Stimulated activated CD8-positive, alpha-beta memory T cell treated with anti-CD3 and anti-CD28 coated beads, Interleukin-7, amount 100 ng/mL, for 1 hour (primary cell): ENCODE measurements at regions not wholly inside any gene's neighbourhood (a gene's known extent, or its start where the extent isn't known, plus 50 kb on each side); places are given as distances from the start of the nearest gene placed in this dataset.
"Not testable (repeated sequence)": the region's sequence is repeated elsewhere in the genome, so short reads cannot be mapped to it uniquely, and the experiment has no call there.

Experiments
- DNase-seq, 2 donors: peaks; one replicate each; pipeline ENCODE4 v3.0.0-alpha.2; 2020; ENCODE audit warnings: low read depth in 2 of 2

GRCh38 chr2:2484301-2484700 lies 153.2 kb upstream of the MYT1L start:
- no peak for DNase-seq

- DNase-seq = no peak
Observed at GRCh38 chr2:2482851-2483250, 151.8 kb upstream of the MYT1L start.

GRCh38 chr2:2472881-2473280 lies 141.8 kb upstream of the MYT1L start:
- no peak for DNase-seq

GRCh38 chr2:2472044-2472443 lies 141.0 kb upstream of the MYT1L start:
- no peak for DNase-seq

GRCh38 chr2:2466534-2466933 lies 135.5 kb upstream of the MYT1L start:
- no peak for DNase-seq

- no peak for DNase-seq
Observed at GRCh38 chr2:2464643-2465042, 133.6 kb upstream of the MYT1L start.

GRCh38 chr2:2464094-2464493 lies 133.0 kb upstream of the MYT1L start:
- DNase-seq = no peak

GRCh38 chr2:2456721-2457120 lies 125.6 kb upstream of the MYT1L start:
- DNase-seq = no peak

- no peak for DNase-seq
Observed at GRCh38 chr2:2455151-2455550, 124.1 kb upstream of the MYT1L start.

- DNase-seq = no peak
Observed at GRCh38 chr2:2452961-2453360, 121.9 kb upstream of the MYT1L start.

GRCh38 chr2:2451275-2451674 lies 120.2 kb upstream of the MYT1L start:
- not testable (repeated sequence) for DNase-seq

GRCh38 chr2:2448178-2448577 lies 117.1 kb upstream of the MYT1L start:
- no peak for DNase-seq

- no peak for DNase-seq
Observed at GRCh38 chr2:2422621-2423020, 91.5 kb upstream of the MYT1L start.

GRCh38 chr2:2413525-2413924 lies 82.5 kb upstream of the MYT1L start:
- DNase-seq = no peak

GRCh38 chr2:2410987-2411386 lies 79.9 kb upstream of the MYT1L start:
- DNase-seq = no peak

GRCh38 chr2:2409481-2409880 lies 78.4 kb upstream of the MYT1L start:
- DNase-seq = no peak

- DNase-seq = no peak
Observed at GRCh38 chr2:2405780-2406179, 74.7 kb upstream of the MYT1L start.

GRCh38 chr2:2400286-2401038 lies 69.4 kb upstream of the MYT1L start:
- no peak for DNase-seq

- no peak for DNase-seq
Observed at GRCh38 chr2:2399396-2399795, 68.3 kb upstream of the MYT1L start.

- DNase-seq = no peak
Observed at GRCh38 chr2:2392332-2392731, 61.3 kb upstream of the MYT1L start.

- DNase-seq = no peak
Observed at GRCh38 chr2:2389215-2389614, 58.1 kb upstream of the MYT1L start.
